Mesodermal cell (in vitro differentiated cells): ENCODE measurements at regions not wholly inside any gene's neighbourhood (a gene's known extent, or its start where the extent isn't known, plus 50 kb on each side); places are given as distances from the start of the nearest gene placed in this dataset.
"Not testable (repeated sequence)": the region's sequence is repeated elsewhere in the genome, so short reads cannot be mapped to it uniquely, and the experiment has no call there.

ENCODE experiments used
- H3K27ac ChIP-seq: 2 replicates; pipeline ENCODE4 v1.7.0; 2013; ENCODE audit warnings: mild to moderate bottlenecking, low read depth, low read length, moderate library complexity; ENCODE audit not compliant: severe bottlenecking
- H3K36me3 ChIP-seq: 2 replicates; pipeline ENCODE4 v1.7.1; 2013; ENCODE audit warnings: mild to moderate bottlenecking, low read length, moderate library complexity; ENCODE audit not compliant: control insufficient read depth, insufficient read depth
- H3K4me1 ChIP-seq: one replicate; pipeline ENCODE4 v1.7.1; 2013; ENCODE audit warnings: mild to moderate bottlenecking, low read length; ENCODE audit not compliant: insufficient read depth, control insufficient read depth, poor library complexity, severe bottlenecking
- H3K4me3 ChIP-seq: 2 replicates; pipeline ENCODE4 v1.7.0; 2013; ENCODE audit warnings: low read length, control low read depth, mild to moderate bottlenecking; ENCODE audit not compliant: insufficient read depth, poor library complexity, severe bottlenecking; ENCODE audit errors: extremely low read depth
- H3K9me3 ChIP-seq: 2 replicates; pipeline ENCODE4 v1.7.1; 2013; ENCODE audit warnings: mild to moderate bottlenecking, low read length, moderate library complexity; ENCODE audit not compliant: control insufficient read depth
- WGBS, 2 experiments: methylation state at CpG; one replicate each; pipeline ENCODE4 v1.1.5; 2013; ENCODE audit warnings: missing lambda C conversion rate in 2 of 2; ENCODE audit not compliant: insufficient coverage in 2 of 2; 5-methylcytosine and 5-hydroxymethylcytosine counted together

DNA sequence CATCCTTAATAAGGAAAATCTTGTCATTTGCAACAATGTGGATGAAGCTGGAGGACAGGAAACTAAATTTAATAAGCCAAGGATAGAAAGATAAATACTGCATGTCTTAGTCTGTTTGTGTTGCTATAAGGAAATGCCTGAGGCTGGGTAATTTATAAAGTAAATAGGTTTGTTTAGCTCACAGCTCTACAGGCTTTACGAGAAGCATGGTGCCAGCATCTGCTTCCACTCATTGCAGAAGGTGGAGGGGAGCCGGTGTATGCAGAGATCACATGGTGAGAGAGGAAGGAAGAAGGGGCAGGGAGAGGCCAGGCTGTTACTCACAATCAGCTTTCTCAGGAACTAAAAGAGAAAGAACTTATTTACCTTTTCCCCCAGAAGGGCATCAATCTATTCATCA, 118.9 kb upstream of the SMLR1 start:
- Histone ChIP-seq H3K4me1 (peaks cover 14% of the 10 kb centered on the region), H3K27ac (no peak overlapping the region), H3K36me3 (no peaks in the 10 kb centered on the region), H3K9me3 (peaks cover 4% of the 10 kb centered on the region), H3K4me3 (no peak overlapping the region)
- WGBS, 2 experiments, result 20% methylated on average over 1 of the region's 2 CpGs; no CpG with 5 or more reads in 1 of the 2 experiments

DNA sequence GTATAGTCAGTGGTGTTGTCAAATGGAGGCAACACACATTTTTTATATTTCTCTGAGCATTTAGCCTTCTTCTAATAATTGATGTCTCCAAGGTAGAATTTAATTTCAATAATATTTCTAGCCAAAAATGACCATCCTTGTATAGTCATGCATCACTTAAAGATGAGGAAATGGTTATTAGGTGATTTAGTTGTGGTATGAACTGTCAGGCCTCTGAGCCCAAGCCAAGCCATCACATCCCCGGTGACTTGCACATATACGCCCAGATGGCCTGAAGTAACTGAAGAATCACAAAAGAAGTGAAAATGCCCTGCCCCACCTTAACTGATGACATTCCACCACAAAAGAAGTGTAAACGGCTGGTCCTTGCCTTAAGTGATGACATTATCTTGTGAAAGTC, 115.6 kb upstream of the SMLR1 start:
- H3K4me3 ChIP-seq, H3K9me3 ChIP-seq, H3K27ac ChIP-seq, H3K36me3 ChIP-seq: not testable (repeated sequence)
- 49 to 67% methylated on average over 1 to 3 of the region's 3 CpGs for WGBS, 2 experiments
- peaks cover 14% of the 10 kb centered on the region for H3K4me1 ChIP-seq

DNA sequence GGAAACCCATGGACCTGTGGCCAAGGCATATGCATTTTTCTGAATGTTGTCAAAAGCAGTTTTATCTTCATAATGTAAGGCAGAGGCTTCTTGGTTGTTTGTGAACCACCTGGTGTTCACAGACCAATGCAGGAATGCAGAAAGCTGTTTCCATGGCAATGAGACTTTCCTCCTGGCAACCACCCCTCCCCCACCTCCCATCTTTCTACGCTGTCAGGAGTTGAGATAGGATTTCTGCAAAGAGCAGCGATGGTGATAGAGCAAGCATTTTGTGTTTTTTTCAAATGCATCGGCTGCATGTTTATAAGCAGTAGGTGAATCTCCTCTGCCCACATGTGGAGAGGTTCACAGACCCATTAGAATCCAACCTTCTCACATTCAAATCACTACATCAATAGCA, 114.1 kb upstream of the SMLR1 start:
- H3K27ac ChIP-seq, result no peak overlapping the region
- WGBS, 2 experiments, result 31% methylated on average over 2 of the region's 3 CpGs; no CpG with 5 or more reads in 1 of the 2 experiments
- H3K4me3 ChIP-seq, result no peak overlapping the region

DNA sequence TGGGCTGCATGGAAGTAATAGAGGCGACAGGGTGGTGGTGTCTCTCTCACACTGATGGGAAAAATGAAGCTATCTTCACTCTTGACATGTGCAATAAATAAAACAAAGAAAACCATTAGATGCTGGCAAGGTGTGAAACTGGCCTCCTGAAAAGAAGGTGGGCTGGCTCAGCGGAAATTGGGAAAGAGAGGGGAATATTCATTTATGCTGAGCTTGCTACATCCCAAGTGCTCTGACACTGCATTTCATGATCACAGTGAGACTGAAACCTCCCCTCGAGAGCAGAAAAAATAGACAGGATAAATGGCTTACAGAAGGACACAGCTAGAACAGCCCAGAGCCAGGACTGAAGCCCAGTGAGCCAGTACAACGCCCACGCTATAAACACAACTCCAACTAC, 112.1 kb upstream of the SMLR1 start:
- no peaks in the 10 kb centered on the region for H3K9me3 ChIP-seq
- 76 to 80% methylated on average over 3 to 4 of the region's 5 CpGs for WGBS, 2 experiments
- H3K4me1 ChIP-seq, result peaks cover 4% of the 10 kb centered on the region
- no peaks in the 10 kb centered on the region for H3K36me3 ChIP-seq
- H3K4me3 ChIP-seq, result no peak overlapping the region
- no peak overlapping the region for H3K27ac ChIP-seq

More for the DNA sequence above, 114.1 kb upstream of the SMLR1 start:
- Histone ChIP-seq H3K4me1 (peaks cover 10% of the 10 kb centered on the region), H3K36me3 (no peaks in the 10 kb centered on the region), H3K9me3 (no peaks in the 10 kb centered on the region)

DNA sequence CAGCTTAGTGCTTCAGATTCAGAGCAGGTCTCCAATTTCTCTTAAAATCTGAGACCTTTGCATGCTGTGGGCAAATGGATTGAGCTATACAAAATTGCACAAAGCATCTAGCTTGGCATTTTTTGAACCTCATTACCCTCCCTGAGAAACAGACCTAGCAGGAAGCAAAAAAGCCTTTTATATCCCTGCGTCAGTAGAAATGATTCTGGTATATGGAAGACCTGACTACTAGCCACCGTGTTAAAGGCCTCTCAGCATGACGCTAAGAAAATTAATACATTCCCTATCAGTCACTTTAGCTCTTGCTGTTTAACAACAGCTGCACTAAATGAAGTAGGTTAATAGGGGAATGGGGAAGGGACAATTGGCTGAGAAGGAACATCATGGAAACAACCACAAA, 110.7 kb upstream of the SMLR1 start:
- Histone ChIP-seq H3K4me3 (no peak overlapping the region), H3K4me1 (peaks cover 4% of the 10 kb centered on the region), H3K36me3 (no peaks in the 10 kb centered on the region), H3K27ac (no peak overlapping the region), H3K9me3 (no peaks in the 10 kb centered on the region)
- WGBS, 2 experiments, result no CpG with 5 or more reads among the region's 3 CpGs

DNA sequence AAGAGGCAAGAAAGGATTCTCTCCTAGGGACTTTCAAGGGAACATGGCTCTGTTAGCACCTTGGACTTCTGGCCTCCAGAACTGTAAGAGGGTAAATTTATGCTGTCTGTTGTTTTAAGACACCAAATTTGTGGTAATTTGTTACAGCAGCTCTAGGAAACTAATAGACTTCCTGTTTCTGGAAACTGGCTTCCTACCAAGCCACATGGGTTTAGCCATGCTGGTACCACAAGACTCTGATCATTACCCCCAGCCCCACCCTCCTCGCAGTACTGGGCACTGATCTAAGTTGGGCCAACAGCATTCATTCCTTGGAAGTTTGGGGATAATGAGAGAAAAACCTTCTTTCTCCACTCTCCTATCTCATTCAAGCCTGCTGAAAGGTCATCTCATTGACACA, 109.5 kb upstream of the SMLR1 start:
- no peak overlapping the region for H3K4me3 ChIP-seq
- WGBS, 2 experiments, result no CpG with 5 or more reads among the region's 1 CpG
- no peaks in the 10 kb centered on the region for H3K9me3 ChIP-seq
- no peak overlapping the region for H3K27ac ChIP-seq
- H3K4me1 ChIP-seq, result peaks cover 4% of the 10 kb centered on the region
- H3K36me3 ChIP-seq, result no peaks in the 10 kb centered on the region

DNA sequence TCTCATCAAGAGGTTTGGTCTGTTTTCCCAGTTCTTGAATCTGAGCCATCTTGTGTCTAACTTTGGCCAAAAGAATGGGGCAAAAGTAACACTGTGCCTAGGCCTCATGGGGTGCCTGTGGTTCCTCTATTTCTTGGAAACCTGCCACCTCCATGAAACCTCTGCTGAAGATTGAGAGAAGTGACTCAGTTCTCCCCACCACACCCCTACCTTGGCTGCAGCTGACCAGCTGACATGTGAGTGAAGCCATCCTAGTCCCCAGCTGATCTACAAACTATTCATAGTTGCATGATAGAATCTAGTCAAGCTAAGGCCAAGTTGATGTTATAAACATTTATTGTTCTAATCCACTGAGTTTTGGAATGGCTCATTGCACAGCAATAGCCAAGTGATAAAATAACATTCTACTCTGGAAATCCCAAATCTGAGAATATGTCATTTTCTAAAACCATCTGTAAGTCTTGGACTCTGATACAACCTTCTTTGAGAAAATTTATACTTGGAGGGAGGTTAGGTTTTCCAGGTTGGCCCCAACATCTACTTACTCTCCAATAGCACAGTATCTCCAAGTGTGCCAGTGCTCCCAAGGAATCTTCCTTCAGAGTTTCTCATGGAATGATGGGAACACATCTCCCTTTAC, 107.0 kb upstream of the SMLR1 start:
- H3K9me3 ChIP-seq, result no peaks in the 10 kb centered on the region
- no peaks in the 10 kb centered on the region for H3K36me3 ChIP-seq
- H3K27ac ChIP-seq, result no peak overlapping the region
- H3K4me3 ChIP-seq, result no peak overlapping the region
- no peaks in the 10 kb centered on the region for H3K4me1 ChIP-seq

DNA sequence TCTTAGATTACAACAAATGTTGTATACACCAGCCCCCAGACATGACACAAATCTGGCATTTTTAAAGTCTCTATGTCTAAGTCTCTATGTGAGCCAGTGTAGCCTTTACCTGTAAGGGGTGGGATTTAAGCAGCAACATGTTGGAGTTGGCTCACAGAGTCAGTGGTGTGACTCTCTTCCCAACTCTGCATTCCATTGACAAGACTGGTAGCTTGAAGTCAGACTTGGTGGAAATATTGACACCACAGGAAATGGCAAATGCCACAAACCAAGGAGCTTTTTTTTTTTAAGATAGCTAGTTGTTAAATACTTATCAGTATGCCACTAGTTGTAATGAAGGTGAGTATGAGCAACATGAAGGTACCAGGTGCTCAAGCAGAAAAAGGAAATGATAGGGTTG, 103.1 kb upstream of the SMLR1 start:
- H3K4me1 ChIP-seq, result no peaks in the 10 kb centered on the region
- H3K4me3 ChIP-seq, result no peak overlapping the region
- no peaks in the 10 kb centered on the region for H3K9me3 ChIP-seq
- no peaks in the 10 kb centered on the region for H3K36me3 ChIP-seq
- no peak overlapping the region for H3K27ac ChIP-seq

DNA sequence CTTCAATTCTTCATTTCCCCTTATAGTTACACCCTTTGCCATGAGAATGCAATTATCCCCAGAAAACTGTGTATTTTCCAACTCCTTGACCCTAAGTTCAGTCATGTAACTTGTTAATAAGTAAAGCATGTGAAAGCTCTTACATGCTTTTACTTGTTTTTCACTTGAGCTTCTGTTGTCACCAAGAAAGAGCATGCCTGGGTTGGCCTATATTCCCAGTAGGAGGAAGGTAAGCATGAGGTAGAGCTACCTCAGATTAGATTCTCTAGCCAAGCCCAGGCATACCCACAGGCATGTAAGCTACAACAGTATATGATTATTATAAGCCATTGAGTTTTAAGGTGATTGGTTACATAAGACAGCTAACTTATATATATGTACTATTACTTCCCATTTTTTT, 101.7 kb upstream of the SMLR1 start:
- Histone ChIP-seq H3K9me3 (no peaks in the 10 kb centered on the region), H3K4me3 (no peak overlapping the region), H3K4me1 (no peaks in the 10 kb centered on the region), H3K27ac (no peak overlapping the region), H3K36me3 (no peaks in the 10 kb centered on the region)

DNA sequence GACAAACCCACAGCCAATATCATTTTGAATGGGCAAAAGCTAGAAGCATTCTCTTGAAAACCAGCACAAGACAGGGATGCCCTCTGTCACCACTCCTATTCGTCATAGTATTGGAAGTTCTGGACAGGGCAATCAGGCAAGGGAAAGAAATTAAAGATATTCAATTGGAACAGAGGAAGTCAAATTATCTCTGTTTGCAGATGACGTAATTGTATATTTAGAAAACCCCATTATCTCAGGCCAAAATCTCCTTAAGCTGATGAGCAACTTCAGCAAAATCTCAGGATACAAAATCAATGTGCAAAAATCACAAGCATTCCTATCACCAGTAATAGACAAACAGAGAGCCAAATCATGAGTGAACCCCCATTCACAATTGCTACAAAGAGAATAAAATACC, 99.1 kb upstream of the SMLR1 start:
- H3K27ac ChIP-seq, result not testable (repeated sequence)
- WGBS, 2 experiments, result no CpG with 5 or more reads among the region's 2 CpGs

DNA sequence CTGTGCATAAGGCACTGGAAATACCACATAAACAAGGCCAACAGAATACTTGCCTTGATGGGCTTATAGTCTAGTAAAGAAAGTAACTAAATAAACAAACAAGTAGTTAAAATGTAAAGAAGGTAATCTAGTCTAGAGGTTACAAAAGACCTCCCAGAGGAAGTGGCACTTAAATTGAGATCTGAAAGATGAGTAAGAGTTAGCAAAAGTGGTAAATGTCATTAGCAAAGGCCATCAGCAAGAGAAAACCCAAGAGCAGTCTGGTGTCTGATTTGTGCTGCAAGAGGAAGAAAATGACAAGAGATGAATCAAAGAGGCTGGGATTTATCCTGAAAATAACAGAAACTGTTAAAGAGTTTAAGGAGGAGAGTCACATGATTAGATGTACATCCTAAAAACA, 96.6 kb upstream of the SMLR1 start:
- H3K4me1 ChIP-seq, result no peaks in the 10 kb centered on the region
- no peak overlapping the region for H3K27ac ChIP-seq
- no peak overlapping the region for H3K4me3 ChIP-seq
- no peaks in the 10 kb centered on the region for H3K9me3 ChIP-seq
- no peaks in the 10 kb centered on the region for H3K36me3 ChIP-seq

More for the DNA sequence above, 99.1 kb upstream of the SMLR1 start:
- not testable (repeated sequence) for H3K4me1 ChIP-seq, H3K4me3 ChIP-seq, H3K9me3 ChIP-seq, H3K36me3 ChIP-seq

DNA sequence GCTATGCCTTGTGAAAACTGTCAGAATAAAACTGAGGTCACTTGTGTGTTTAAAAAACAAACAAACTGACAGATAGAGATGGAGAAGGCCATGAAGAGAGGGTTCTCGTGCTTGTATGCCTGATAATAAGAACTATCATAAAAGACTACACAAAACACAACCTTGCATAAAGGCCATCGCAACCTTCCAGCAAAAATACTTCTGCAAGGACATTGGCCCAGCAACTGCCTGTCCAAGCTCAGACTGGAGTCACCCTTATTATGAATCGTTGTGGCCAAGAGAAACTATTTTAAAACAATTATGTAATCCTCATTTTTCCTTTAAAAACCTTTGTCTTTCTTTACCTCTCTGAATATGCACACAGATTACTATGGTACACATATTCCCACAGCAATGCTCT, 93.0 kb upstream of the SMLR1 start:
- Histone ChIP-seq H3K9me3 (no peaks in the 10 kb centered on the region), H3K27ac (no peak overlapping the region), H3K36me3 (no peaks in the 10 kb centered on the region), H3K4me1 (no peaks in the 10 kb centered on the region), H3K4me3 (no peak overlapping the region)
- 84 to 95% methylated on average over 2 of the region's 3 CpGs for WGBS, 2 experiments
